Astrocyte of the cerebellum (primary cell): ENCODE measurements at regions not wholly inside any gene's neighbourhood (a gene's known extent, or its start where the extent isn't known, plus 50 kb on each side); places are given as distances from the start of the nearest gene placed in this dataset.

Experiments
- DNase-seq: peaks from one replicate; pipeline ENCODE4 v3.0.0-alpha.2; 2011; ENCODE audit warnings: low read depth
- H3K4me3 ChIP-seq: 2 replicates; pipeline ENCODE4 v1.5.1; 2011; ENCODE audit warnings: mild to moderate bottlenecking, low read depth, low read length, moderate library complexity
- in situ Hi-C: cut with HindIII; loops from 2 replicates; pipeline ENCODE4 v1.10.0; 2017; ENCODE audit warnings: low sequenced_read_pairs
- TF ChIP-seq, protein P1 (sequence below): IDR thresholded peaks from 2 replicates; pipeline ENCODE4 v1.5.1; 2012; ENCODE audit warnings: low read length, low read depth, moderate library complexity, mild to moderate bottlenecking; ENCODE audit errors: missing control alignments

DNA sequence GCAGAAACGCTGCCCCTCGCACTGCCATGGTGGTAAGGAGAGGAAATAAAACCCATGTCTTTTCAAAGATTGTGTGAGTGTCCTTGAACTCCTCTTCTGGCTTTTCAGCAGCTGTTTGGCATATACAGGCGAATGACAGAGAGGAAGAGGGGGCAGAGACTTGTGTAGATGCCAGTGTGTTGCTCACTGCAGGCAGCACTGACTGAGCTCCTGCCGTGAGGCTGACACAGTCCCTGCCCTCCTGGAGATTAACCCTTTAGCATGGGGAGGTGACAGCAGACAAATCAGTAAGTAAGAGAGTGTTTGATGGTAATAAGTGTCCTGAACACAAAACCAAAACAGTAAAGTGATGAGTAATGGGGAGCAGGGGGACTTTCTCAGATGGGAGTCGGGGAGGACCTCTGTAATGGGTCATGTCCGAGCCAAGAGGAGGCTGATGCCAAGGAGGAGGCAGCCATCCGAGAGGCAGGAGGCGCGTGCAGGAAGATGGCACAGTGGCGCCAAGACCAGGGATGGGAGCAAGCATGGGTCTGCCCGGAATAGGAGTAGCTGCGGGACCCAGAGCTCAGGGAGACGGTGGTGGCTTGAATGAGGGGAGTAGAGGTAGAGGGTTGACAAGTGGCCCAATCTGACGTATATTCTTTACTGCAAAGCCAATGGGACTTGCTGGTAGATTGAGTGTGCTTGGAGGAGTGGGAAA, 182.2 kb downstream of the FOXO1 start:
- DNase-seq: no peak
- in situ Hi-C loops: no loop called here
- TF ChIP-seq, protein P1, sequence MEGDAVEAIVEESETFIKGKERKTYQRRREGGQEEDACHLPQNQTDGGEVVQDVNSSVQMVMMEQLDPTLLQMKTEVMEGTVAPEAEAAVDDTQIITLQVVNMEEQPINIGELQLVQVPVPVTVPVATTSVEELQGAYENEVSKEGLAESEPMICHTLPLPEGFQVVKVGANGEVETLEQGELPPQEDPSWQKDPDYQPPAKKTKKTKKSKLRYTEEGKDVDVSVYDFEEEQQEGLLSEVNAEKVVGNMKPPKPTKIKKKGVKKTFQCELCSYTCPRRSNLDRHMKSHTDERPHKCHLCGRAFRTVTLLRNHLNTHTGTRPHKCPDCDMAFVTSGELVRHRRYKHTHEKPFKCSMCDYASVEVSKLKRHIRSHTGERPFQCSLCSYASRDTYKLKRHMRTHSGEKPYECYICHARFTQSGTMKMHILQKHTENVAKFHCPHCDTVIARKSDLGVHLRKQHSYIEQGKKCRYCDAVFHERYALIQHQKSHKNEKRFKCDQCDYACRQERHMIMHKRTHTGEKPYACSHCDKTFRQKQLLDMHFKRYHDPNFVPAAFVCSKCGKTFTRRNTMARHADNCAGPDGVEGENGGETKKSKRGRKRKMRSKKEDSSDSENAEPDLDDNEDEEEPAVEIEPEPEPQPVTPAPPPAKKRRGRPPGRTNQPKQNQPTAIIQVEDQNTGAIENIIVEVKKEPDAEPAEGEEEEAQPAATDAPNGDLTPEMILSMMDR: no peak
- H3K4me3 ChIP-seq: no peak overlapping the region

DNA sequence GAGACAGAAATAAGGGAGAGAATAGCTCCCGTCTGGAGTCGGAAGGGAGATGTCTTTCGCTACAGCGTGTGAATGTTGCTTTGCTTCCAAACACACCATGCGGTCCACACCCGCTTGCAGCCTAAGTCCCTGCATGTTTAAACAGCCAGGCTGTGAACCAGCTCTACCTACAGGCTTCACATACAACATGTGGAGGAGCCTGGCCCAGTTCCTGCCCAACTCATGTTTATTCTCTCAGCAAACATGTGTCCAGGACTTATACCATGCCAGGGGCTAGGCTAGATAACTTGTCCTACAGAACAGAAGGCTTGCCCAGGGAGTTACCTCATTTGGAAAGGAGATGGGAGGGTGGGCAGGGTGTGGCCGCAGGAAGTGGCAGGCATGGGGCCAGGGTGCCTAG, 181.5 kb downstream of the FOXO1 start:
- in situ Hi-C loops: no loop called here
- TF ChIP-seq, protein P1: no peak

DNA sequence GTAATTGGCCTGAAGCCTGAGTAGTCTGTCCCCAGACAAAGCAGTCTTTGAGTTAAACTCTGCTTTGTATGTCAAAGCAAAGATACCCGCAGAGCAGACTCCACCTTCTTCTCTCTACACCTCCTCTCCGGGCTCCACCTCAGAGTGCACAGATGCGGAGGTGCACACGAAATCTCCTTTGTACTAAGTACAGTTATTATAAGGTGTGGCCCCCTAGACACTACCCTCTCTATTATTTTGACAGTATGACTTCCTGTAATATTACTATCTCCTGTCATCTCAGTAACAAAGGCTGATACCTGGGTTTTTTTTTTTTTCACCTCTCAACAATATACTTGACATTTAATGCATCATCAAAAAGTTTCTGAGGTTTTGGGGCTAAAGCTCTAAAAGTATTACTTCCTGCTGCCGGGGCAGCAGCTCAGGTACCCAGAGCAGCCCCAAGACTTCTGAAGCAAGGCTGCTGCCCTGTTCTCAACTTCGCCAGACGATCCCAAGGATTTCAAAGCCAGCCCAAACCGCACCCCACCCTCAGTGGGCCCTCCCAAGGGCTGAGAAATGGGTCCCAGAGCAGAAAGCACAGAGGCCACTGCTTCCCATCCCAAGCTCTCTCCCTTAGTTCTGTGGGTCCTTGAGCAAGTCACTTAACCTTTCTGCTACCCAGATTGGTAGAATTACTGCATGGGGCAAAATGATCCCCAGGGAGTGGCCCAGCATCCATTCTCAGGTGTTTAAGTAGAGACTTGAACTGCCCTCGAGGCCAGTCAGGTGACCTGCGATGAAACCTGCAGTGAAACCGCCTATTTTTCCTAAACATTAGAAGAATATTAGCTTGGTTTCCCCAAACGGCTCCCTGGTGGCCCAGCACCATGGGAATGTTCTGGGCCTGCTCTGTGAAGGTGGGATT, 180.6 kb downstream of the FOXO1 start:
- TF ChIP-seq, protein P1: no peak
- DNase-seq: no peak
- in situ Hi-C loops: no loop called here
- no peak overlapping the region for H3K4me3 ChIP-seq

More for the DNA sequence above, 181.5 kb downstream of the FOXO1 start:
- no peak overlapping the region for H3K4me3 ChIP-seq
- no peak for DNase-seq

DNA sequence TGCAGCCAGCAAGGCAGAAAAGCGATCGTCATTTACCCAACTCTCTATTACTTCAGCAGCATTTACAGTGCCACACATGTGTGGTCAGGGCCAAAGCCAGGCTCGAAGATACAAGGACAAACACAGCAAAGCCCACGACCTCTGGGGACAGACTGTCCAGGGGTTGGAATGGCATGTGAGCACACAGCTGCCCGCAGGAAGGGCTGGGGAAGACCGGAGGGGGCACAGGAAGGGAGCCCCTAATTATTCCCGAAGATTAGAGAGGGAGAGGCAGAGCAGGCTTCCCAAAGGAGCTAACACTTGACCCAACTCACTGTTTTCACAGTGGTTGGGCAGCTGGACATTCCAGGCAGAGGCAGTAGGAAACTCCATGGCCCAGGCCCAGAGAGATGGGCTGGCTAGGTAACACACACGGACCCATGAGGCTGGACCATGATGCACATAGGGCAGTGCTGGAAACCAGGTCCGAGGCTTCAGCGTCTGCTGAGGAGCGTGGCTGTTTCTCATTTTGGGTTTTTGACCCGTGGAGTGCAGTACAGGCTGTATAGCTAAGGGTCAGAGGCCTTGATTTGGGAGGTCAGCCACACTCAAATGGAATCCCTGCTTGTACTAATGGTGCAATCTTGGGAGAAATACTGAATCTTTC, 179.8 kb downstream of the FOXO1 start:
- no peak for DNase-seq
- in situ Hi-C loops: no loop called here
- TF ChIP-seq, protein P1: no peak
- H3K4me3 ChIP-seq: no peak overlapping the region

DNA sequence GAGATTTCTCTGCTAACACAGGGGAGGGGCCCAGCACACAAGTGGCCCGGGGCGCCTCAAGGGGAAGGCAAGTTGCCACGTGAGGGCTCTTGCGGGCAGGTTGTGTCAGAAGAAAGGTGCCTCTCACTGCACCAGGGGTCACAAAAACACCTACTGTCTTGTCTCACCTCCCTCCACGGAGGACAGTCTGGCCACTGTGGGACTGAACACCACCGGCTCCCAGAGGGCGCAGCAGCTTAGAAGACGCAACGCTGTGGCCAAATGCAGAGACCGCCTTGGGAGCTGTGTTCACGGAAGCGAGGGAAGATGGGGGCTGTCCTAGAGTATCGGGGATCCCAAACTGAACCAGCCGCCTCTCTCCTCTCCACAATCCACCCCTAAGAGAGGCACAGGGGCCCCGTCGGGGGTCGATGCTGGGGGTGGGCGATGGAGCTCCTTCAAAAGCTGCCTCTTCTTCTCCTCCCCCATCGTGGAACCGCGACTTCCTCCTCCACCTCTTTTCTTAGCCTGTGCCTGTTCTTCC, 177.5 kb downstream of the FOXO1 start:
- in situ Hi-C loops: no loop called here
- H3K4me3 ChIP-seq: no peak overlapping the region
- TF ChIP-seq, protein P1: no peak
- no peak for DNase-seq

DNA sequence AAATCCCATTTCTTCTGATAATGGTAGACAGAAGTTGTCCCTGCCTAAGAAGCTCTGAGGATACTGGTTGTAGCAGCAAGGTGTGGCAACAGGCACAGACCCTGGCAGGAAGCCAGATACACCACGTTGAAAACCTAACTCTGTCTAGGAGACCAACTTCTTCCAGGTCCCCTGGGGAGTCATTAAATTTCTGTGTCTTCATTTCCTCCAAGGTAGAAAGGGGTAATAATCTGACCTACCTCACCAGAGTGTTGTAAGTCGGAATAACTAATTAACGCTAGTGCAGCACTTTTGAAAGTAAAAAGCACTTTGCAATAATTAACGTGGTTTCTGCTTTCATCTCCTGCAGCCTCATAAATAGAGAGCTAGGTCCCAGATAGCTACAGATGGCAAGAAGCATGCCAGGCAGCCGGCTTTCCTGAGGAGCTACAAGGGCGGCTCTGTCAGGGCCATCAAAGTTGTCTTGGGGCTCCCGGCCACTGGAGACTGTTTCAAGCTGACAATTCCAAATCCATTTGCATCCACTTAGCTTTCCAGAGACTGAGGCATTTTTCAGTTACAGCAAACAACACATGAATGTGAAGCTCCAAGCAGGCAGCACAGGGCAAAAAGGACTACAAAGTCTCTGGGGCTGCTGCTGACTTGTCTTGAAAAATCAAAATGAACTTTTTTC, 176.2 kb downstream of the FOXO1 start:
- in situ Hi-C loops: no loop called here
- TF ChIP-seq, protein P1: no peak
- no peak overlapping the region for H3K4me3 ChIP-seq
- DNase-seq: no peak
